Kasumi-1 (cell line): ENCODE measurements at regions not wholly inside any gene's neighbourhood (a gene's known extent, or its start where the extent isn't known, plus 50 kb on each side); places are given as distances from the start of the nearest gene placed in this dataset.
"Not testable (repeated sequence)": the region's sequence is repeated elsewhere in the genome, so short reads cannot be mapped to it uniquely, and the experiment has no call there.

Source experiments
- DNase-seq, 2 experiments: peaks; one replicate each; lab custom pipeline; 2025; lab: John Stamatoyannopoulos, UW

DNA sequence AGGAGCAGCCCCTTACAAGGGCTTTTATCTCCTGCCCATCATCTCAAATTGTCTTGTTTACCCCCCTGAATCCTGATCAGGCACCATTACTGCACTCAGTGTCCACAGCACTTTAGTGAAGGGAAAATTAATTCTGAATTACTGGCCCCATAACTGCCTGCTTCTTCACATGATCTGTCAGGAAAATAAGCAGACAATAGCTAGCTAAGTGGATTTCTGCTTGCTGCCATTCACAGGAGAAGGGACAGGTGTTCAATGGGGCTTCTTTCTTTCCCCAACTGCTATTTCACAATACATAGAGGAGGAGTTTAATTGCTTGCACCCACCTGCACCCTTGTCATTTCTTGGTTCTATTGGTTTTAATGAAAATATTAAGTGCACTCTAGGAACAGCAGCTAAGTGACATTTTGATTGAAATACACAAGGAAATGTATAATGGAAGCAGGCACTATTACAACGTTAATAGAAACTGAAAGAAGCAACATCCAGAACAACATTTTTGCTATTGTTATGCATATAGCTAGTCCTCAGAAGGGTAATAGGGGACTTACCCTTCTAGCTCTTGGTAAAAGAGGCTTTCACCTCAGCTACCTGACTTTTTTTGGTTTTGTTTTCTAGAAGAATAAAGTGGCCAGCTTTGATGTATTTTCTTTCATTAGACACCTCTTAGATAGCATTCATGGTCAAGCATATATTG lies 599.3 kb upstream of the TLE4 start:
- no peak for DNase-seq

DNA sequence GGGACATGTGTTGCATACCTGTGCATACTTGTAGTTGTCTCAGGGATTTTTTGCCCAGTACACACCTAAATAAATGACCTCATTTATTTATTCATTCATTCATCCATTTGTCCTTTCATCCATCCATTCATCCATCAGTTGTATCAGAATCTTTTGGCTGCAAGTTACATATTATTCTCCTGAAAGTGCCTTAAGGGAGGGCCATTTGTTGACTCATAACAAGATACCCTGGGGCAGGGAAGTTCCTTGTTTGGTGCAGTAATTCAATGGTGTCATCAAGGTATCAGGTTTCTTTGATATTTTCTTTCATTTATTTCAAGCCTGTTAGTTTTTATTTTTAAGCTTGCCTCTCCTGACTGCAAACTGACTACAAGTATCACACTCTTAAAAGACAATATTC lies 597.9 kb upstream of the TLE4 start:
- DNase-seq = no peak

DNA sequence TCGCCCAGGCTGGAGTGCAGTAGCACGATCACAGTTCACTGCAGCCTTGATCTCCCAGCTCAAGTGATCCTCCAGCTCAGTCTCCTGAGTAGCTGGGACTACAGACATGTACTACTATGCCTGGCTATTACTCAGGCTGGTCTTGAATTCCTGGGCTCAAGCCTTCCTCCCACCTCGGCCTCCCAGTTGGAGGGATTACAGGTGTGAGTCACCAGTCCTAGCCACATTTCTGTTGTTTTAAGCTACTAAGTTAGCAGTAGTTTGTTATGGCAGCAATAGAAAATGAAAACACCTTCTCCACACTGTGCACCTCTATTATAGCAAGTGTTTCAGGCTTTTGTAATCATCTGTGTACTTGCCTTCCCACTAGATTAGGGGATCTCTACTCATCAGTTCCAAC lies 588.9 kb upstream of the TLE4 start:
- no peak for DNase-seq

DNA sequence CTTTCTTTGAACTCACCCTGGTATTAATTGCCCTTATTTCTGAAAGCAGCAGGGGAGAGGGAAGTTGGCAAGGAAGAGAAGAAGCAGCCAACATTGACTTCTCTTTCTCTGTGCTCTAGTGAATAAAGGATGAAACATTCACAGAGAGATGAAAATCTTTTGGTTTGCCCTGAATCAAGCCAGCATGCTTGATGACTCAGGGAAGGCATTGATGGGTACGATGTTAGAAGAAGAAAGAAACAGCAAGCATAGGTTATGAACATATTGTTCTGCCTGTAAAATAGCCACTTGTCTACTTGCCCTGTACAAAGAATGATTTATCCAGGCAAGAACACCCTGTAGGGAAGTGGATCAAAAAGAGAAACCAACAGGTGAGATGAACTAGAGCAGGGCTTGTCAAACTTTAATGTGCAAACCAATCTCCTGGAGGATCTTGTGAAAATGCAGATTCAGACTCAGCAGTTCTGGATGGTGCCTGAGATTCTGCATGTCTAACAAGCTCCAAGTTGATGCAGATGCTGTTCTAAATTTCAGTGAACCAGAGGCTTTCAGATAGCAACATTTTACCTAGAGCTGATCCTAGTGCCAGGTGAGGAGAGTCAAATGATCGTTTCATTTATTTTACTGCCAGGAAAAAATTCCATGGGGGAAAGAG lies 586.6 kb upstream of the TLE4 start:
- DNase-seq = no peak

DNA sequence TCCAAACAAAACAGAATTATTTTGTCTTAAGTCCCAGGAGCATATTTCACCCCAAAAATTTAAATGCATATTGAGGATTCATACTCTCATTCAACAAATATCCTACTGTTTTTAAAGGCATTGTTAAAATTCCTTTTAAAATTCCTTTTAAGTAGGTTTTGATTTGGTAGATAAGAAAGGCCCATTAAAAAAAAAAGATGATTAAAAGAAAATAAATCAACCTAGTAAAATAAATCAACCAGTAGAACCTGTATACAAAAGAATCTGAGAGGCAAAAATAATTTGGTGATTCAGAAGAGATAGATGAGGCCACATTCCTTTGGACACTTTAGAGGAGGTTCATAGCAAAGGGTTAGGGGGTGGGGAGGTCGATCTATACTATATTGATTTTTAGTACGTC lies 585.3 kb upstream of the TLE4 start:
- DNase-seq = no peak

DNA sequence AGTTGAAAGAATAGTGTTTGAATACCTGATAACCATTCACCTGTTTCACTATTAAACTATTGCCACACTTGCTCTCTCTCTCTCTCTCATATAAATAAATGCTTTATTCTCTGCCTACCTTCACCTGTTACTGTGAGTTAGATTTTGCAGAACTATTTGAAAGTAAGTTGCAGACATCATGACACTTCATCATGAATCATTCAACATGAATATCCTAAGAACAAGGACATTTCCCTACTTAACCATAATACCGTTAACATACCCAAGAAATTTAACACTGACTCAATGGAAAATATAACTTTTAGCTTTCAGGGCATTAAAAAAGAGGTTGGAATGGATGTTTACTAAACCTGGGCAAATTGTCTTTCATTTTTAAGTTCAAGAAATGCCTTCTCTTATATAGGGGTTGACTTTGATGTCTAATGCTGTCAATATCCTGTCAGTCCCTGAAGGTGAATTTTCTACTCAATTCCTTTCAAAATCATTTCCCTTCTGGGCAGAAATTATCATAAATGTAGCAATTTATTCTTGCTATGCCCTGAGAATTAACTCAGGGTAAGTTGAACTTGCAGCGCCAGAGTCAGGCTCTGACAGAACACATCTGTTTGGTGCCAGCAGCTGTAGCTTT lies 582.6 kb upstream of the TLE4 start:
- no peak for DNase-seq

DNA sequence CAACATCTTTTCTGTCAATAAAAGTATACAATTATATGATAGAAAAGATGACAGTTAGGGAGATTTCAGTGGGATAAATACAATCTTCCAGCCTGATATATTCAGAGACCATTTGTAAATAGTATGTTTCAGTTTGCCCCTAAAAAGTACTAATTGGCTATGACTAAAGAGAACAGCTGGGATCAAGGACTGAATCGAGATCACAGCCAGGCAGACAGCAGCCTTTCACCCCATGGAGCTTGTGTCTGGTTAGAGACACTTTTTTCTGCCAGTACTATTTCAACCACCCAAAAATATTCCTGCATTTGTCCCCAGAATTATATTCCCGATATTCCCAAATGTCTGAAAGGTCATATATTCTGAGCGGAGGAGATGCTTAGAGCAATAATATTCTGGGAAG lies 577.3 kb upstream of the TLE4 start:
- no peak for DNase-seq

DNA sequence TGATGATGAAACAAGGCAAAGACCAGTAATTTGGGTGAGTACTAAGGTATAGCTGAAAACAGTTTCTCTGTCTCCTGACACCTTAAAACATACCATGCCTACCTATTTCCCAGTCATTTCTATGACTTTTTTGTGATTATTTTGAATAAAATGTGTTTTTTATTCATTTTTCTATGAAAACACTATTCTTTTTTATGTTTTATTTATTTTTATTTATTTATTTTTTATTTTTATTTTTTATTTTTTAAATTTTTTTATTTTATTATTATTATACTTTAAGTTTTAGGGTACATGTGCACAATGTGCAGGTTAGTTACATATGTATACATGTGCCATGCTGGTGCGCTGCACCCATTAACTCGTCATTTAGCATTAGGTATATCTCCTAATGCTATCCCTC lies 576.8 kb upstream of the TLE4 start:
- DNase-seq = not testable (repeated sequence)

DNA sequence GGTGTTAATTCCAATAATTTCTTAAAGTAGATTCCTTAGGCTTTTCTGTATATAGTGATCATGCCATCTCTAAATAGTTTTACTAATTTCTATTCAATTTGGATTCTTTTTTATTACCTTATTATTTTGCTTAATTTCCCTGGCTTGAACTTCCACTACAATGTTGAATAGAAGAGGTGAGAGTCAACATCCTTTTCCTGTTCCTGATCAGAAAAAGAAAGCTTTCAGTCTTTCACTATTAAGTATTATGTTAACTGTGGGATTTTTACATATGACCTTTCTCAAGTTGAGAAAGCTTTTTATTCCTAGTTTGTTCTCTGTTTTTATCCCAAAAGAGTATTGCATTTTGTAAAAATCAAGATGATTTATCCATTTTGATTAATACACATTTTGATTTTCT lies 574.5 kb upstream of the TLE4 start:
- DNase-seq = no peak

DNA sequence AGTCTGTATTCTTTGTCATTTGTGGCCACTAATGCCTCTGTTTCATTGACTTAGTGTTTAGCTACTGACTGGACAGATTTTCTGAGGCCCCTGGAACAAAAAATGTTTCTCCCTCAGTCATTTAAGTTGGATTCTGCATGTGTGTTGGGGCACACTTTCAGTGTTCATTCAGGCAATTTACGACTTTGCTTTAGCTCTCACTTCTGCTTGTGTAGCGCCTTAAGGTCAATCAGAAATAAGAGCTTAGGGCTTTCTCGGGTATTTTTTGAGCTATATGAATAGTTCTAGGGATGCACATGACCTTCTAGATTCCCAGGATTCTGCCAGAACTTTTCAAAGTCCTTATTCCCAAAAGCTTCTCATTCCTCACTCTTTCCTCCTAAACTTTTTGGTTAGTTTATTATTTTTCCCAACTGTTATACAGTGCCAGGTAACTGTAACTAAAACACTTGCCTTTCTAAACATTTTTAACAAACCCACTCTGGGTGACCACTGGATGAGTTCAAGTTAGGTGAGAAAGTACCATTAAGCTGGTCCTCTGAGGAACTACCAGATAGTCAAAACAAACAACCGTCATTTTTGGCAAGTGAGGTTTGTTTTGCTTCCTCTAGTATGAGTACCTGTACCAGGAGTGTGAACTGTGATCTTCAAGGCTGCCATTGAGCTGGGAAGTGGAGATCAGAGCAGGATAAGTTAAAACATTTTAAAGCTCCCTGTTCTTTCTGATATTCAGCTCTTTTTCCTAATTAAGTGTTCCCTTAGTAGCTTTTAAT lies 571.3 kb upstream of the TLE4 start:
- no peak for DNase-seq

DNA sequence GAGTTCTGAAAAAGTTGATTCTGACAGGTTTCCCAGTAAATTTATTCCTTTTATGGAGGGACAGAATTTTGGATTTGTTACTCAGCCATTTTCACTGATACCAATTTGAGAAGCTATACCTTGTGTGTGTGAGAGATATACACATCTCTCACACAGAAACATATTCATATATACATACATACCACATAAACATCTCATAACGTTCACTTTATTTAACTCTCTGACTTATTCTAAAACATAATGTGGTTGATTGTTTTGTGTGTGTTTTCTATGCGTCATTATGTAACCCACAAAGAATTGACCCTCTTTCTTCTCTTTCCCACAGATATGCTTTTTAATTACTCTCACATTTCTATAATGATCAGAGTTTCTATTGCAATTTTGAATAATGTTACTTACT lies 570.8 kb upstream of the TLE4 start:
- DNase-seq = no peak

DNA sequence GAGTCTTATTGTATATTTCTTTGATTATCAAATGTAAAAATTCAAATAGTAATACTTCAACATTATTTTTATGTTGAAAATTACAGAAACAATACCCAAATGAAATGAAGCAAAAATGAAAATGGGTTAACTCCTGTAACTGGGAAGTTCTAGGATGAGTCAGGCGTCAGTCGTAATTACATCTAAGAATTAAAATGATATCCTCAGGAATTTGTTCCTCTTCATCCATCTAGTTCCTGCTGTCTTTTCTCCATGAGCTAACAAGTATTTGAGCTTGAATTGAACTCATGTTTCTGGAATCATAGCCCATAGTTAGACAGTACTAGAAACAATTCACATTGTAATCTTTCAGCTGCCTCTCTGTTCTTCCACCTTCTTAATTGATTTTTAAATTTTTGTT lies 568.3 kb upstream of the TLE4 start:
- no peak for DNase-seq

DNA sequence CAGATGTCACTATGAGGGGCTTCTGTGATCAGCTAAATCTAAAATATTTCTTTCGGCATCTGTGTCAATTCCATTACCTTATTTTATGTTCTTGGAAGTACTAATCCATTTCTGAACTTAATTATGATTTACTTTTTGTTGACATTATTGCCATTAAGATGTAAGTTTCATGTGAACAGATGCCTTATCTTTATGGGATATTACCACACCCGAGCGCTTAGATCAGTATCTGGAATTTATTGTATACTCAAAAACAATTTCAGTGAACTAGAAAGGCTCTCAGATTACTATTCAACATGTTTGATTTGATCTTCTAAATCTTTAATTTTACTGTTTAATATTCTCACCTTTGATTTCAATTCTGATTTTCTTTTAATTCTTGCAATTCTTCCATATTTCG lies 567.7 kb upstream of the TLE4 start:
- DNase-seq = no peak

DNA sequence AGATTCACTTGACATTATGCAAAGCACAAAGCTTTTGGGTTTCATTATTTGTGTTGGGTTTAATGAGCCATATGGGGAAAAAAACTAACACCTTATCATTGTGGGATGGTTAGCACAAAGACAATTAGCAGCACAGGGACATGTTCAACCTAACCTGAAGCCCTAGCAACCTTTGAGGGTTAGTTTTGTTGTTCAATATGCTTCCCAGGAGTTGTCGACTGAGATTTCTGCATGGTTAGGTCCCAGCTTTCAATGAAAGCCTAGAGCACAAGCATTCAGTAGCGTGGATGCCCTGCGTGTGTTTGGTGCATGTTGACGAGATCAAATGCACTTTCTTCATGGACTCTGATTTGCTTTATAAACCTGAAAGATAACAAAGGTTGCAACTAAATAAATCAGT lies 565.2 kb upstream of the TLE4 start:
- no peak for DNase-seq

DNA sequence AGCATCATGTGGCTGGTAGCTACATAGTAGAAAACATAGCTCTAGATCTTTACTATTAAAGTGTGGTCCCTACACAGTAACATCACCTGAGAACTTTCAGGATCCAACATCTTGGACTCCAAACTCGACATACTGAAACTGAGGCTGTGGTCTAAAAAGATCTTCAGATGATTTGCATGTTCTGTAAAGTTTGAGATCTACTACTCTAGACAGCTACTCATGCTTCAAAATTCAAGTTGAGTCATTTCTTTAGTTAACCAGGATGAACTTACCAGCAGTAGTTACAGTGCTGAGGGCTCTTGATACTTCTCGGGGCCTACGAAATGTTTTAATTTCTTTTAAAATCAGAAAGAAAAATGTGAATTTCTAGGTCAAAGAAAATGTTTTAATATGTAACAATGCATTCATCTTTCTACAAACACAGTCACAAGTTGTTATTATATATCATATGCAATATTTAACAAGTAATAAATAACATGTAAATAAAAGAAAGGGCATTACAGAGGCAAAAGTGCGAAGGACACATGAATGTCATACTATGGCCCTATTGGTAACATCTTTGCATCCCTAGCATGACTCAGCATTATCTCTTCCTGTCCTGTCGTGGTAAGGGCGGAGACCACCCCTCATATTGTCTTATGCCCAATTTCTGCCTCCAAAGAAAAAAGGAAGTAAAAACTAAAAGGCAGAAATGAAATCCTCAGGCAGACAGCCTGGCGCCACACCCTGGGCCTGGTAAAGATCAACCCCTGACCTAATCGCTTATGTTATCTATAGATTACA lies 563.9 kb upstream of the TLE4 start:
- no peak for DNase-seq

DNA sequence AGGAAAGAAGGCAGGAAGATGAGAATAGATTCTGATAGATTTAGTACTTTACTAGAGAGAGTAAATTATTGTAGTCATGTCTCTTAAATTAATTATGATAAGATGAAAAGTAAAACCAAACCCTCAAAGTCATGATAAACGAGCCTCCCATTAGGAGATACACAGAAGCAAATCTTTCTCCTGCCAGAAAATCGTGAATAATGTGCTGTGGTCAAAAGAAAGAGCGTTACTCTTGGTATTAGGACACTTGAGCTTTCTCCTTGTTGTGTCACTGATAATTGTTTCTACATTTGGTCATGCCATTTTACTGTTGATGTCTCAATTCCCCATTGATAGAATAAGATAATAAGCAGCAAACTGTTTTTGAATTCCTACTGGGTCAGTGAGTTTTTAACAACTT lies 562.8 kb upstream of the TLE4 start:
- no peak for DNase-seq

DNA sequence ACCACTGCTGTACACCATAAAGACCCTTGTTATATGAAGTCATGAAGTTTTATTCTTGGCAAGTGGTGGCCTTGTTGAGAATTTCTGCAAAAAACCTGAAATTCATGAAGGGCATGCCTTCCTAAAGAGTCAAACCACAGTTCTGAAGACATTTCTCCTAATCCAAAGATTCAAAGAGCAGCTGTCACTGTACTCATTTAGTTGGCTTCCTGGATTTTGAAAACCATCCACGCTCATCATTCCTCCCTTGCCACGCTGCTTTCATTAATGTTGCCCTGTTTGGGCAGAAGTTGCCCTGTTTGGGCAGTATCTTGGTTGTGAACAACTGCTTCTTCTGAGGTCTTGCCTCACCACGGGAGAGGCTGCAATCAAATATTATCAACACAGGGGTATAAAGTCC lies 560.3 kb upstream of the TLE4 start:
- DNase-seq = no peak

DNA sequence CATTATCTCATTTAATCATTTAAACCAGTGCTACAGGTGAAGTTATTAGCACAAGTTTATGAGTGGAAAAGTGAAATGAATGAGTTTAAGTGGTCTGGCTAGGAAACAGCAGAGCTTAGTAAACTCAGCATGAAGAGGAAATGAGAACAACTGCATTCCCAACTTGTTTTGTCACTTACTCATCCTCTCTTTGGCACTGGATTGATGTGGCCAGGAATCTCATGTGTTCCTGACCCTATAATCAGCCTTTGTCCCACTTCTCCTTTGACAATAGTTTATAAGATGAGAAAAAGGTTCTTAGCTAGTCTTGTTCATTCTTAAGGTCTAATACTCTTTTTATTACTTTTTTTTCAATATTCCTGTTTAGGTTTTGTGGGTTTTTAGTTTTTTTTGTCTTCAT lies 559.2 kb upstream of the TLE4 start:
- no peak for DNase-seq

DNA sequence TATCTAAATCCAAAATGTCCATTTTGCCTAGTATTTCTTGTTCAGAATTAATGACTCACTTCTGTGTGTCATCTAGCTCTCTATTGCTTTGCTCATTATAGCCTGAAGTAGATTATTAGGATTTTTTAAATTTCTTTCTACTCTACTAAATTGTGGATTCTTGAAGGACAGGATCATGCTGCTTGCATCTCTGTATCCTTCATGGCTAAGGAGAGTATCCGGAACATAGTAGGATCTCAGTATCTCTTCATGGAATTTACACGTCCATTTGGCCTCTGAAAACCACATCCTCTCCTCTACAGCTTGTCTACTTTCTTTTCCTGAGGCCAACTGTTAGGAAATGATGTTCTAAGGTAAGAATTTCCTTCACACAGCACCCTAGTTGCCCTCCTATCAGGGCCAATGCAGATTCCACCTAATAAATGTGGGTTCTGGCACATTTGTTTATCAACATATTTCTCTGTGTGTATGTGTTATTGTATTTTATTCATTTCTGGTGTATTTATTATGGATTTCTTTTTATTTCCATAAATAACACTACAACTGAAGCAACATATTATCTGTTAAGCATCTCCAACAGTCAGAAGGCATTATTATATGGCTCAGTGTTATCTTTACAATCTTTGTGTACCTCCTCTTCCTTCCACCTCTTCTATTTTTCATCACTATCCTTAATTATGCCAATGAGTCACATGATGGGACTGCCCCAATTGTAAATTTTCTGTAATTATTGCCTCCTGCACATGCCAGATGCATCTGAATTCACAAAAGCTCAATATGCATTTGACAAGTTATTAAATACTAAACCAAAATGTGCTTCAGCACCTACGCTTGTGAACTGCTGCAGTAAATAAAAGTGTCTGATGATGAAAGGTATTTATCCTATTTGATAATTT lies 557.8 kb upstream of the TLE4 start:
- no peak for DNase-seq

DNA sequence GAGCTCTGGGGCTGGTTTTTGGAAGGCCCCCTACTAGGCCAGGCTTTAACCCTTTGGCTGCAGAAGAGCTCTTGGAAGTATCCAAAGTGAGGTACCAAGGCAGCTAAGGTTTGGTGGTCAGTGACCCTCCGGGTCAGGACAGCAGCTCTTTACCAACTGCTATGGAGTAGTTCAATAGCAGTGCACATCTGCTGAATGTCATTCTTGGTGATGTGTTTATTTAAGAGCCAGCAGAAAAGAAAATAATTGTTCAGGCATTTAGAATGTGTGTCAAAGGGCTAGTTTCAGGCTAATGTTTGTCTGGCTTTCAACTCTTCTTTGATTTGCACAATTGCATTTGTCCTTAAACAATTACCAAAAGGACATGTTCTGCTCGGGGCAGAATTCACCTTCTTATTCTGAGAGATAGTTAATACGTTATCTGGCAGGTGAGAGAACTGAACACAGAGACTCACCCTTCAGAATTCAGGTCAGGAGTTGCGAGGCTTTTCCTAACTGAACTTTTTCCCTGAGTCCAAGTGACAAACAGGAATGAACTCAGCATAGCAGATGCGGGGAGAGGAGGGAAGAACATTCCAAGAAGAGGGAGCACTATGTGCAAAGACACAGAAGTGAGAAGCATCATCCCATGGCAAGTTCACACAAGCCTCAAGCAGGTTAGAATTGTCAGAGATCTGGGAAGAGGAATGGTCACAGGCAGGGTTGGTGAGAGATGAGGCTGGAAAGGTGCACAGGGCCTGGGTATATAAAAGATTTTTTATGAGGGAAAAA lies 556.7 kb upstream of the TLE4 start:
- DNase-seq = no peak
